Testis (tissue), 2 donors: ENCODE measurements at regions not wholly inside any gene's neighbourhood (a gene's known extent, or its start where the extent isn't known, plus 50 kb on each side); places are given as distances from the start of the nearest gene placed in this dataset.
"Not testable (repeated sequence)": the region's sequence is repeated elsewhere in the genome, so short reads cannot be mapped to it uniquely, and the experiment has no call there.

Source experiments
- DNase-seq: peaks from one replicate; pipeline ENCODE4 v3.0.0-alpha.2; 2019
- H3K27ac ChIP-seq, 2 donors: fragments of 200-600 bp; sonication (generic); one replicate each; pipeline ENCODE4 v1.5.1; 2019
- H3K27me3 ChIP-seq: fragments of 200-600 bp; sonication (generic); one replicate; pipeline ENCODE4 v1.5.1; 2019
- H3K36me3 ChIP-seq: fragments of 200-600 bp; sonication (generic); one replicate; pipeline ENCODE4 v1.5.1; 2017; ENCODE audit warnings: low read depth; ENCODE audit errors: missing control alignments
- H3K4me1 ChIP-seq: fragments of 200-600 bp; sonication (generic); one replicate; pipeline ENCODE4 v1.5.1; 2019
- H3K4me3 ChIP-seq, 2 donors: fragments of 200-600 bp; sonication (generic); one replicate each; pipeline ENCODE4 v1.5.1; 2017 to 2019
- H3K9me3 ChIP-seq: fragments of 200-600 bp; sonication (generic); one replicate; pipeline ENCODE4 v1.5.1; 2017
- POLR2A ChIP-seq: fragments of 450-650 bp; IDR thresholded peaks from one replicate; pipeline ENCODE4 v1.6.1; 2017; ENCODE audit warnings: antibody characterized with exemption, mild to moderate bottlenecking, moderate library complexity
- WGBS, 2 donors: methylation state at CpG; one replicate each; pipeline ENCODE4 v1.1.5; 2018; 5-methylcytosine and 5-hydroxymethylcytosine counted together
- intact Hi-C: fragments of 100-400 bp; cut with DNase I; formaldehyde crosslinking; loops from one replicate; pipeline ENCODE4 v1.15.1; 2023; ENCODE audit warnings: low total_unique reads
- TF ChIP-seq, protein P1 (sequence below), 3 experiments: fragments of 450-650 bp in 2 of 3; fragments of 200-600 bp in 1 of 3; sonication (generic) in 1 of 3; IDR thresholded peaks; one replicate each; pipeline ENCODE4 v1.5.1; 2016 to 2019; ENCODE audit warnings: antibody characterized with exemption in 3 of 3, mild to moderate bottlenecking in 2 of 3, moderate library complexity in 1 of 3

GRCh38 chr5:118126159-118126558 lies 862.2 kb downstream of the DTWD2 start:
- intact Hi-C loops, result no loop called here
- Histone ChIP-seq H3K27ac (no peak overlapping the region), H3K36me3 (no peaks in the 10 kb centered on the region), H3K4me1 (no peaks in the 10 kb centered on the region), H3K27me3 (no peaks in the 10 kb centered on the region), H3K9me3 (no peaks in the 10 kb centered on the region), H3K4me3 (no peak overlapping the region)
- TF ChIP-seq, protein P1, sequence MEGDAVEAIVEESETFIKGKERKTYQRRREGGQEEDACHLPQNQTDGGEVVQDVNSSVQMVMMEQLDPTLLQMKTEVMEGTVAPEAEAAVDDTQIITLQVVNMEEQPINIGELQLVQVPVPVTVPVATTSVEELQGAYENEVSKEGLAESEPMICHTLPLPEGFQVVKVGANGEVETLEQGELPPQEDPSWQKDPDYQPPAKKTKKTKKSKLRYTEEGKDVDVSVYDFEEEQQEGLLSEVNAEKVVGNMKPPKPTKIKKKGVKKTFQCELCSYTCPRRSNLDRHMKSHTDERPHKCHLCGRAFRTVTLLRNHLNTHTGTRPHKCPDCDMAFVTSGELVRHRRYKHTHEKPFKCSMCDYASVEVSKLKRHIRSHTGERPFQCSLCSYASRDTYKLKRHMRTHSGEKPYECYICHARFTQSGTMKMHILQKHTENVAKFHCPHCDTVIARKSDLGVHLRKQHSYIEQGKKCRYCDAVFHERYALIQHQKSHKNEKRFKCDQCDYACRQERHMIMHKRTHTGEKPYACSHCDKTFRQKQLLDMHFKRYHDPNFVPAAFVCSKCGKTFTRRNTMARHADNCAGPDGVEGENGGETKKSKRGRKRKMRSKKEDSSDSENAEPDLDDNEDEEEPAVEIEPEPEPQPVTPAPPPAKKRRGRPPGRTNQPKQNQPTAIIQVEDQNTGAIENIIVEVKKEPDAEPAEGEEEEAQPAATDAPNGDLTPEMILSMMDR (IDR thresholded peaks at IDR 0.05), result no peak
- TF ChIP-seq POLR2A, result no peak
- DNase-seq, result no peak

GRCh38 chr5:118125687-118126086 lies 862.7 kb downstream of the DTWD2 start:
- no peak overlapping the region for H3K4me3 ChIP-seq
- no peaks in the 10 kb centered on the region for H3K4me1 ChIP-seq
- no peak overlapping the region for H3K27ac ChIP-seq
- H3K36me3 ChIP-seq, result no peaks in the 10 kb centered on the region
- WGBS, 2 donors, result 86 to 92% methylated on average over 4 of the region's 4 CpGs
- no peaks in the 10 kb centered on the region for H3K9me3 ChIP-seq
- H3K27me3 ChIP-seq, result no peaks in the 10 kb centered on the region
- TF ChIP-seq POLR2A, result no peak
- TF ChIP-seq, protein P1 (IDR thresholded peaks at IDR 0.05), result no peak
- no peak for DNase-seq
- intact Hi-C loops, result no loop called here

GRCh38 chr5:118121258-118121657 lies 867.1 kb downstream of the DTWD2 start:
- H3K27me3 ChIP-seq, result no peaks in the 10 kb centered on the region
- no peak for DNase-seq
- intact Hi-C loops, result no loop called here
- H3K36me3 ChIP-seq, result no peaks in the 10 kb centered on the region
- TF ChIP-seq POLR2A, result no peak
- 88 to 93% methylated on average over 3 of the region's 3 CpGs for WGBS, 2 donors
- H3K4me3 ChIP-seq, result no peak overlapping the region
- no peaks in the 10 kb centered on the region for H3K9me3 ChIP-seq
- H3K4me1 ChIP-seq, result no peaks in the 10 kb centered on the region
- no peak overlapping the region for H3K27ac ChIP-seq

DNA sequence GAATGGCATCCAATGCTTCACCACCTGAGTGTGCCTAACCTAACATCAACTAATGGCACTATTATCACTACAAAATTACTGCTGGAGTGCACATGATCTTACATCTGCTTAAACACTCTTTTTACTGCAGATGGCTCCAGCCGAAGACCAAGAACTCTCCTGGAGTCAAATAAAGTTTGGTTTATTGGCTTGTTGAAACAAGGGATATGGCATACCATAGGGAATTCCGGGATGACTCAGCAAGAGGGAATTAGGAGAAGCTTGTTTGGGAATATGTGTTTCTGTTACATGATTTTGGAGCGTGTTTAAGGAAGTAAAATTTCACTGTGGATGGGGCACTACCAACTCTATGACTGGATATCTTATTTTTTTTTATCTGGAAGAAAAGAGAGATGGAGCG lies 872.6 kb downstream of the DTWD2 start:
- TF ChIP-seq POLR2A, result no peak
- TF ChIP-seq, protein P1 (IDR thresholded peaks at IDR 0.05), result no peak
- H3K27ac ChIP-seq, result no peak overlapping the region
- 88 to 94% methylated on average over 4 of the region's 4 CpGs for WGBS, 2 donors
- no peak overlapping the region for H3K4me3 ChIP-seq
- H3K9me3 ChIP-seq, result no peaks in the 10 kb centered on the region
- no peak for DNase-seq
- H3K36me3 ChIP-seq, result no peaks in the 10 kb centered on the region
- H3K4me1 ChIP-seq, result no peaks in the 10 kb centered on the region
- H3K27me3 ChIP-seq, result no peaks in the 10 kb centered on the region
- intact Hi-C loops, result no loop called here

- H3K27me3 ChIP-seq, result no peaks in the 10 kb centered on the region
- TF ChIP-seq POLR2A, result no peak
- TF ChIP-seq, protein P1 (IDR thresholded peaks at IDR 0.05), result no peak
- H3K9me3 ChIP-seq, result no peaks in the 10 kb centered on the region
- intact Hi-C loops, result no loop called here
- no peak overlapping the region for H3K27ac ChIP-seq
- no peaks in the 10 kb centered on the region for H3K36me3 ChIP-seq
- WGBS, 2 donors, result 78 to 82% methylated on average over 5 of the region's 5 CpGs
- H3K4me3 ChIP-seq, result no peak overlapping the region
- no peak for DNase-seq
- no peaks in the 10 kb centered on the region for H3K4me1 ChIP-seq
Observed at GRCh38 chr5:118111956-118112355, 876.4 kb downstream of the DTWD2 start.

DNA sequence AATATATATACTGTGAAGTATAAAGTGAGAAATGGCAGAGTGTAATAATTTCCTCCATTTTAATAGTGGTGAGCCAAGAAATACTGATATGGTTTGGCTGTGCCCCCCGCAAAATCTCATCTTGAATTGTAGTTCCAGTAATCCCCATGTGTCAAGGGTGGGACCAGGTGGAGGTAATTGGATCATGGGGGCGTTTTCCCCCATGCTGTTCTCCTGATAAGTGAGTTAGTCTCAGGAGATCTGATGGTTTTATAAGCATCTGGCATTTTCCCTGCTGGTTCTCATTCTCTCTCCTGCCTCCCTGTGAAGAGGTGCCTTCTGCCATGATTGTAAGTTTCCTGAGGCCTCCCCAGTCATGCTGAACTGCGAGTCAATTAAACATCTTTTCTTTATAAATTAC lies 881.1 kb downstream of the DTWD2 start:
- intact Hi-C loops, H3K27me3 ChIP-seq, H3K4me1 ChIP-seq, DNase-seq, H3K27ac ChIP-seq, H3K9me3 ChIP-seq, H3K36me3 ChIP-seq, H3K4me3 ChIP-seq: not testable (repeated sequence)
- 81 to 86% methylated on average over 3 of the region's 3 CpGs for WGBS, 2 donors
